ENCODE measurements at regions not wholly inside any gene's neighbourhood (a gene's known extent, or its start where the extent isn't known, plus 50 kb on each side); places are given as distances from the start of the nearest gene placed in this dataset.

DNA sequence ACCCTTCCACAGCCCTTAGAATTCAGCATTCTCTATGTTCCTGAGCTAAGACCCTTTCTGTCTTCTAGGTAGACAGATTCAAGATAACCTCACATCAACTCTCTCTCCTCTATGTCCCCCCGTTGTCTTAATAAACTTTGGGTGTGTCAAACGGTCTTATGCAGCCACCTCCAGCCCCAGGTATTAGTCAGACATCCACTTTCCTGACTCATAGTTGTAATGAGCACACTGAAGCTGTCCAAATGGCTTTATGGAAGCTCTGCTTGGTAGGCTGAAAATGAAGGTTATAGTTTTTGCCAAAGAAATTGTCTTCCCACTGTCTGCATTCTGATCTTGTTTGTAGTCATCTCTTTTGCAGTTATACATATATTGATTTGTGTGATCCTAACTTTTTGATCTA lies 482.0 kb downstream of the RMST start:
- Histone ChIP-seq H3K27me3 (no peaks in the 10 kb centered on the region), H3K27ac (no peak overlapping the region), H3K9me3 (replicated peaks in 1 of 3) (no peaks in the 10 kb centered on the region), H3K4me1 (replicated peaks in 1 of 2) (no peaks in the 10 kb centered on the region), H3K36me3 (replicated peaks in 1 of 2) (no peaks in the 10 kb centered on the region), H3K4me3 (no peak overlapping the region)
- intact Hi-C loops (cut with DNase I) = no loop called here
- no peak for DNase-seq
- WGBS, 4 donors = 54 to 71% (median 59%) methylated on average over 2 of the region's 2 CpGs
- TF ChIP-seq POLR2A (IDR thresholded peaks at IDR 0.05) = no peak
- TF ChIP-seq, protein P1, sequence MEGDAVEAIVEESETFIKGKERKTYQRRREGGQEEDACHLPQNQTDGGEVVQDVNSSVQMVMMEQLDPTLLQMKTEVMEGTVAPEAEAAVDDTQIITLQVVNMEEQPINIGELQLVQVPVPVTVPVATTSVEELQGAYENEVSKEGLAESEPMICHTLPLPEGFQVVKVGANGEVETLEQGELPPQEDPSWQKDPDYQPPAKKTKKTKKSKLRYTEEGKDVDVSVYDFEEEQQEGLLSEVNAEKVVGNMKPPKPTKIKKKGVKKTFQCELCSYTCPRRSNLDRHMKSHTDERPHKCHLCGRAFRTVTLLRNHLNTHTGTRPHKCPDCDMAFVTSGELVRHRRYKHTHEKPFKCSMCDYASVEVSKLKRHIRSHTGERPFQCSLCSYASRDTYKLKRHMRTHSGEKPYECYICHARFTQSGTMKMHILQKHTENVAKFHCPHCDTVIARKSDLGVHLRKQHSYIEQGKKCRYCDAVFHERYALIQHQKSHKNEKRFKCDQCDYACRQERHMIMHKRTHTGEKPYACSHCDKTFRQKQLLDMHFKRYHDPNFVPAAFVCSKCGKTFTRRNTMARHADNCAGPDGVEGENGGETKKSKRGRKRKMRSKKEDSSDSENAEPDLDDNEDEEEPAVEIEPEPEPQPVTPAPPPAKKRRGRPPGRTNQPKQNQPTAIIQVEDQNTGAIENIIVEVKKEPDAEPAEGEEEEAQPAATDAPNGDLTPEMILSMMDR (IDR thresholded peaks at IDR 0.05) = no peak

DNA sequence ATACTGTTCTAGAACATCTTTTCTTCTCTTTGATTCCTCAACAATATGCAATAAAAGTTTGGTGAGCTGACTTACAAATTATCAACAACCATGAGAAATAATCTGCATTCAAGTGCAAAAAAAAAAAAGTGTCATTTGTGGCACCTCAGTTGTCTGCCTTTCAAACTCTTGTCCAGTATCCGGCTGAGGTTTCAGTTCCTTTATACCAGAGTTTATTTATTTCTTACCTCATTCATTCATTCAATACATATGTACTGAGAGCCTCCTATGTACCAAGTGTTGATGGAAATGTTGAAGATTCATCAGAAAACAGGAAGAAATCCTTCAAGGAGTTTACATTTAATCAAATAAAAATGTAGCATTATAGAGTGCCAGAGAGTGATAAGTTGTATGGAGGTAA lies 484.1 kb downstream of the RMST start:
- intact Hi-C loops (cut with DNase I) = no loop called here
- WGBS, 4 donors = 46 to 80% (median 72%) methylated on average over 1 of the region's 1 CpG
- H3K9me3 ChIP-seq (replicated peaks in 1 of 3) = no peaks in the 10 kb centered on the region
- TF ChIP-seq POLR2A (IDR thresholded peaks at IDR 0.05) = no peak
- TF ChIP-seq, protein P1 (IDR thresholded peaks at IDR 0.05) = no peak
- H3K27ac ChIP-seq = no peak overlapping the region
- no peaks in the 10 kb centered on the region for H3K36me3 ChIP-seq (replicated peaks in 1 of 2)
- no peaks in the 10 kb centered on the region for H3K27me3 ChIP-seq
- no peaks in the 10 kb centered on the region for H3K4me1 ChIP-seq (replicated peaks in 1 of 2)
- no peak for DNase-seq
- H3K4me3 ChIP-seq = no peak overlapping the region

DNA sequence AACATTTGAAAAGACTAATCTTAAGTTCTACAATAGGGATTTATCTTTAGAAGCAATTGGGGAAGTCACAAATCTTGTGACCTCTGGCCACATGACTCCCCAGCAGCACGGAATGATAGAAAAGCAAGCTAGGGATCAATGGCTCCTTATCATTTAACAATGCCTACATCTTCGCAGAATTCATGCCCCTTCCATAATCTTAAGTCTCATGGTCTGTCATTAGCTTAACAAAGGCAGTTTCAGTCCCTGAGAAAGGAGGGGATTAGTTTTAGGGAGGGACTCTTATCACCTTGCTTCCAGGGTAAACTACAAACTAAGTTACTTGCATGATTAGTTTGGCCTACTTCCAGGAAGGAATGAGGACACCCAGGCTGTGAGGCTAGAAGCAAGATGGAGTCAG lies 486.0 kb downstream of the RMST start:
- intact Hi-C loops (cut with DNase I) = no loop called here
- no peak for DNase-seq
- TF ChIP-seq POLR2A (IDR thresholded peaks at IDR 0.05) = no peak
- TF ChIP-seq, protein P1 (IDR thresholded peaks at IDR 0.05) = no peak
- Histone ChIP-seq H3K27ac (no peak overlapping the region), H3K27me3 (no peaks in the 10 kb centered on the region), H3K4me3 (no peak overlapping the region), H3K36me3 (replicated peaks in 1 of 2) (no peaks in the 10 kb centered on the region), H3K4me1 (replicated peaks in 1 of 2) (no peaks in the 10 kb centered on the region), H3K9me3 (replicated peaks in 1 of 3) (no peaks in the 10 kb centered on the region)
- 66 to 75% (median 69%) methylated on average over 2 of the region's 2 CpGs for WGBS, 4 donors

DNA sequence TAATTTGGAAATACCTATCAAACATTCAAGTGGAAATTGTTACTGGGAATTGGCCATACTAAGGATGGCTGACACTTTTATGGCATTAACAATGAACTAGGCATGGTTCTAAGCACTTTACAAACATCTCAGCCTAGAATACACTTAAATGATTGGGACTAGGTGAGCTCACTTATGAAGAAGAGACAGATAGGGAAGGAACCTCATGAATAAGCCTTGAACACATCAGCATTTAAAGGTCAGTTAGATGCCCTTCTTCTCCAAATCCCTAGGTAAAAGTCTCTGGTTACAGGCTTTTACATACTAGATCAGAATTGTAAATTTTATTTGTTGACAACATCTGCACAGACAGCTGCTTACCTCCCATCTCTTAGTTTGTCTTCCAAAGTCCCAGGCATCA lies 488.6 kb downstream of the RMST start:
- no peaks in the 10 kb centered on the region for H3K27me3 ChIP-seq
- intact Hi-C loops (cut with DNase I) = no loop called here
- no peaks in the 10 kb centered on the region for H3K4me1 ChIP-seq (replicated peaks in 1 of 2)
- no peaks in the 10 kb centered on the region for H3K9me3 ChIP-seq (replicated peaks in 1 of 3)
- H3K4me3 ChIP-seq = no peak overlapping the region
- no peak for DNase-seq
- H3K36me3 ChIP-seq (replicated peaks in 1 of 2) = no peaks in the 10 kb centered on the region
- TF ChIP-seq, protein P1 (IDR thresholded peaks at IDR 0.05) = no peak
- no peak for TF ChIP-seq POLR2A (IDR thresholded peaks at IDR 0.05)
- no peak overlapping the region for H3K27ac ChIP-seq

Data from adrenal gland (tissue), 9 donors.